KOPT-K1 (cell line): ENCODE measurements at regions not wholly inside any gene's neighbourhood (a gene's known extent, or its start where the extent isn't known, plus 50 kb on each side); places are given as distances from the start of the nearest gene placed in this dataset.

Experiments
- H3K27ac ChIP-seq: fragments of 200-600 bp; sonication (generic); 2 replicates; pipeline ENCODE4 v1.5.1; 2016; ENCODE audit warnings: antibody characterized with exemption, mild to moderate bottlenecking, low read depth, low read length; ENCODE audit not compliant: poor library complexity, severe bottlenecking
- H3K36me3 ChIP-seq: fragments of 200-600 bp; sonication (generic); 2 replicates; pipeline ENCODE4 v1.5.1; 2017; ENCODE audit warnings: antibody characterized with exemption, mild to moderate bottlenecking, low read length, moderate library complexity; ENCODE audit not compliant: insufficient read depth
- H3K9me3 ChIP-seq: fragments of 200-600 bp; sonication (generic); 2 replicates; pipeline ENCODE4 v1.5.1; 2017; ENCODE audit warnings: antibody characterized with exemption, low read length, mild to moderate bottlenecking; ENCODE audit not compliant: insufficient read depth, poor library complexity, severe bottlenecking

DNA sequence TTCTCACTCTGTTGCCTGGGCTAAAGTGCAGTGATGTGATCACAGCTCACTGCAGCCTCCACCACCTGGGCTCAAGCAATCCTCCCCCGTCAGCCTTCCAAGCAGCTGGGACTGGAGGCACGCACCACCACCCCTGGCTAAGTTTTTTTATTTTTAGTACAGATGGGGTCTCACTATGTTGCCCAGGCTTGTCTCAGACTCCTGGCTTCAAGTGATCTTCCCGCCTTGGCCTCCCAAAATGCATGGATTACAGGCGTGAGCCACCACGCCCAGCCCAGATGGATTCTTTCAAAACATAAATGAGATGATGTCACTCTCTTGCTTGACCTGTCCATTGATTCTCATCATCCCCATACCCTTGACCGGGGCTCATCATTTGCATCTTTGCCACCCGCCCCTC, 72.6 kb upstream of the SLC6A6 start:
- Histone ChIP-seq H3K36me3 (no peaks in the 10 kb centered on the region), H3K9me3 (no peaks in the 10 kb centered on the region), H3K27ac (no peak overlapping the region)

DNA sequence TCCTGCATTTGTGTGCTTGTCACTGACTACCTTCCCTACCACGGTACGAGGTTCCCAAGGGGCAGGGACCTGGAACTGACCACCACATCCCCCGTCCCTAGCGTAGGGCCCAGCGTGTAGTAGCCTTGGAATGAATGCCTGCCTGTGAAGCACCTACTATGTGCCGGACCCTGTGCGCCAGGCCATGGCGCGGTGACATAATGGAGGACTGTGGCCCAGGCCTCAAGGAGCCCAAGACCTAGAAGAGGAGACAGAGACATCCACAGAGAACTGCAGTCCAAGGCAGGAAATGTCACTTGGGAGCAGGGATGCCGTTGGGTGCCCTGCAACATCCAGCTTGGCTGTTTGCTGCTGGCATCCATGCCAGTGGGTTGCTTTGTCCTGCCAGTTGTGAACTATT, 71.9 kb upstream of the SLC6A6 start:
- Histone ChIP-seq H3K9me3 (no peaks in the 10 kb centered on the region), H3K27ac (no peak overlapping the region), H3K36me3 (no peaks in the 10 kb centered on the region)

DNA sequence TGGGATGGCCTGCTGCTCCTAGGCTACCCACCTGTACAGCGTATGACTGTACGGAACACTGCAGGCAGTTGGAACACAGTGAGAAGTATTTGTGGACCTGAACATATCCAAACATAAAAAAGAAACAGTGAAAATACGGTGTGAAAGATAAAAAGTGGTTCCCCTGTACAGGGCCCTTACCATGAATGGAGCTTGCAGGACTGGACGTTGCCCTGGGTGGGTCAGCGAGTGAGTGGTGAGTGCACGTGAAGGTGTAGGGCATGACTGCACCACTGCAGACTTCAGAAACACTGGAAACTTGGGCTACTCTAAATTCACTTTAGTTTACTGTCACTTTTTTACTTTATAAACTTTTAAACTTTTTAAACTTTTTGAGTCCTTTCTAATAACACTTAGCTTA, 71.2 kb upstream of the SLC6A6 start:
- no peak overlapping the region for H3K27ac ChIP-seq
- no peaks in the 10 kb centered on the region for H3K36me3 ChIP-seq

GRCh38 chr3:14332392-14332791, 70.0 kb upstream of the SLC6A6 start:
- H3K36me3 ChIP-seq, result no peaks in the 10 kb centered on the region
- no peaks in the 10 kb centered on the region for H3K9me3 ChIP-seq
- H3K27ac ChIP-seq, result no peak overlapping the region

More for the DNA sequence above, 71.2 kb upstream of the SLC6A6 start:
- no peaks in the 10 kb centered on the region for H3K9me3 ChIP-seq

- H3K27ac ChIP-seq, result no peak overlapping the region
Measured at GRCh38 chr3:14333215-14333614, 69.2 kb upstream of the SLC6A6 start.

DNA sequence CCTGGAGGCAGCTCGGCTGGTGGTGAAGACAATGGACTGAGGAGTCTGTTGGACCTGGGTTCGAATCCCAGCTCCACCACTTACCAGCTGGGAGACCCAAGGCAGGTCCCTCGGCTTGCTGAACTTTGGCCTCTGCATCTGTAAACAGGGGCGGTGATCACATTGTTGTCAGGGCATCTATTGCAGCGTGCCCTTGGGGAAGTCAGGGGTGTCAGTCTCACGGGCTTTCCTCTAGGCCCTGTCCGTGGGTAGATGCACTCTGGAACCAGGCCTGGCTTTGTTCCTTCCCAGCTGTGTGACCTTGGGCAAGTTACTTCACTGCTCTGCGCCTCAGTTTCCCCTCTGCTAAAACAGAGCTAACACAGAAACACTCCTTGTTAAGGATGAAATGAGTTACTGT, 68.8 kb upstream of the SLC6A6 start:
- Histone ChIP-seq H3K9me3 (no peaks in the 10 kb centered on the region), H3K27ac (no peak overlapping the region), H3K36me3 (no peaks in the 10 kb centered on the region)

More at GRCh38 chr3:14333215-14333614, 69.2 kb upstream of the SLC6A6 start:
- no peaks in the 10 kb centered on the region for H3K36me3 ChIP-seq
- H3K9me3 ChIP-seq, result no peaks in the 10 kb centered on the region

GRCh38 chr3:14334136-14334535, 68.3 kb upstream of the SLC6A6 start:
- no peak overlapping the region for H3K27ac ChIP-seq
- H3K9me3 ChIP-seq, result no peaks in the 10 kb centered on the region
- H3K36me3 ChIP-seq, result no peaks in the 10 kb centered on the region

DNA sequence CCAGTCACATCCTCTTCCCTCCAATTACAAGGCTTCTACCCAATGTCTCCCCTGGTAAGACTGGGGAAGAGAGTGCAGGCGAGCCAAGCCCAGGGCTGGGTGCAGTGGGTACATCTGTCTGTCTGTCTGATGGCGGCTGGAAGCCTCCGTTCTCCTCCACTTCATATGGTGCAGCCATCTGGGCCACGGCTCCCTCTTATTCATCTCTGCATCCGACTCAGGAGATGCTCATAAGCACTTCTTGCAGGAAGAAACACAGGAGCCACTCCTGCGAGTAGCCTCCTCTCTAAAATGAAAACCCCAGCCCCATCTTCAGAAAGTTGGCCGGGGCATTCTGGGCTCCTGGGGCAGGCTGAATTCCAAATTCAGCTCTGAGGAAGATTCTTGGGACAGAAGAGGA, 67.5 kb upstream of the SLC6A6 start:
- no peaks in the 10 kb centered on the region for H3K9me3 ChIP-seq
- no peak overlapping the region for H3K27ac ChIP-seq
- no peaks in the 10 kb centered on the region for H3K36me3 ChIP-seq

DNA sequence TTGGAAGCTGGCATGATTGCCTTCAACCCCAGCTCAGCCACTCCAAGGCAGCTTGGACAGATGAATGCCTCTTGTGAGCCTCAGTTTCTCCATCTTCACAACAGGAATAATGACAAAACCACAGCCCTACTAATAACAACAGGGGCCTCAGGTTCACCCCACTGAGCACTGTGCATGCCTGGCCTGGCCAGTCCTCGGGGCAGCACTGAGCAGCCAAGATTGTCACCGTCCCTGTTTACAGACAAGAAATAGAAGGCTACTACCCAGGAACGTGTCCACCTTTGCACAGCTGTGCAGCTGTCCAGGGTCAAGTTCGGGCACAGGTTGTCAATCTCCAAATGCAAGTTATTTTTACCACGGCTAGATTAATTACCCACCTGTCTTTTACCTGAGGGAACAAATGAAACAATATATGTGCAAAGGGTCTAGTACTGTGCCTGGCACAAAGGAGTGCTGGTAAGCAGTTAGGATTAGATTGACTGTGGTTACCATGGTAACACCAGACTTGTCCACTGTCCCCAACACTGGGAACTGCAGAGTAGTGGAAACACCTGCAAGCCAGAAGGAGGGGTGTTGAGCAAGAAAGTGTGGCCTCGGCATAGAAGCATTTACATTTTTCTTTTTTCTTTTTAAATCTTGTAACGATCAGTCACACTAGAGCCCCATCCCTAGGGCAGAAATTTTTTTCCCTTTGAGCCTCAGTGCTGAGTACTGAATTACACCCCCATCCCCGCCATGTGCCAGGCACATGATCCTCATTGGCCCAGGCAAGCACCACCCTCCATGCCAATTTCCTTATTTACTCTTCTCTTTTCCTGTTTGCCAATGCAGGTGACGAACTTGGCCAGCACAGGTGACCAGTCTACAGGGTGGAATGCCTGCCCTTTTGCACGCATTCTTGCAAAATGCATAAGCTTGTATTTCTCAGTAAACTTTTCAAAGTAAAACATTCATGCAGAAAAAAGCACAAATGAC, 66.3 kb upstream of the SLC6A6 start:
- Histone ChIP-seq H3K9me3 (no peaks in the 10 kb centered on the region), H3K27ac (no peak overlapping the region)

GRCh38 chr3:14336749-14337598, 65.4 kb upstream of the SLC6A6 start:
- no peaks in the 10 kb centered on the region for H3K9me3 ChIP-seq
- no peak overlapping the region for H3K27ac ChIP-seq

More for the DNA sequence above, 66.3 kb upstream of the SLC6A6 start:
- no peaks in the 10 kb centered on the region for H3K36me3 ChIP-seq

DNA sequence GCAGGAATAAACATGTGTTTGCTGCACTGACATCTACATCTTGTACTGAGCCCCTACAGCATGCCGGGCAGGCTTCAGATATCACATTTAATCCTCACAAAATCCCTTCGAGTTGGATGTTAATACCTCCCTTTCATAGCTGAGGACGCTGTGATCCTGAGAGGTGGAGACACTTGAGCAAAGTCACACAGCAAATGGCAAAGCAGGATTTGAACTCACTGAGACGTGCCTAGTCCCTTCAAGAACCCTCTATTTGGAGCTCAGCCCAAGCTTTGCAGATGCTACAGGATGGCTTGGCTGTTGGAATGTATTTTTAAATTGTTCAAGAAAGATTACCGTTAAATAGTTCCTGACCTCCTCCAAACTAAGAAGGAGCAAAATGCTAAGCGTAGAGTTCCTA, 64.6 kb upstream of the SLC6A6 start:
- Histone ChIP-seq H3K9me3 (no peaks in the 10 kb centered on the region), H3K36me3 (no peaks in the 10 kb centered on the region), H3K27ac (no peak overlapping the region)

More at GRCh38 chr3:14336749-14337598, 65.4 kb upstream of the SLC6A6 start:
- H3K36me3 ChIP-seq, result no peaks in the 10 kb centered on the region

GRCh38 chr3:14338242-14338641, 64.2 kb upstream of the SLC6A6 start:
- Histone ChIP-seq H3K27ac (no peak overlapping the region), H3K9me3 (no peaks in the 10 kb centered on the region), H3K36me3 (no peaks in the 10 kb centered on the region)

- H3K9me3 ChIP-seq, result no peaks in the 10 kb centered on the region
Measured at GRCh38 chr3:14338898-14339458, 63.4 kb upstream of the SLC6A6 start.

GRCh38 chr3:14340960-14341708, 61.3 kb upstream of the SLC6A6 start:
- H3K9me3 ChIP-seq, result no peaks in the 10 kb centered on the region
- H3K36me3 ChIP-seq, result no peaks in the 10 kb centered on the region
- H3K27ac ChIP-seq, result no peak overlapping the region

More at GRCh38 chr3:14338898-14339458, 63.4 kb upstream of the SLC6A6 start:
- H3K27ac ChIP-seq, result no peak overlapping the region
- no peaks in the 10 kb centered on the region for H3K36me3 ChIP-seq
